ENCODE measurements at regions not wholly inside any gene's neighbourhood (a gene's known extent, or its start where the extent isn't known, plus 50 kb on each side); places are given as distances from the start of the nearest gene placed in this dataset.

GRCh38 chr5:93156566-93156965, 424.5 kb downstream of the NR2F1-AS1 start:
- Mint-ChIP-seq H3K27ac (no peak overlapping the region), H3K4me1 (no peaks in the 10 kb centered on the region), H3K36me3 (no peaks in the 10 kb centered on the region), H3K4me3 (no peak overlapping the region), H3K9me3 (no peaks in the 10 kb centered on the region), H3K27me3 (no peaks in the 10 kb centered on the region)
- DNase-seq, result no peak

GRCh38 chr5:93154535-93154934, 426.5 kb downstream of the NR2F1-AS1 start:
- Mint-ChIP-seq H3K27me3 (no peaks in the 10 kb centered on the region), H3K4me3 (no peak overlapping the region), H3K36me3 (no peaks in the 10 kb centered on the region), H3K27ac (no peak overlapping the region), H3K4me1 (no peaks in the 10 kb centered on the region), H3K9me3 (no peaks in the 10 kb centered on the region)
- DNase-seq, result no peak

- no peak overlapping the region for H3K4me3 Mint-ChIP-seq
- H3K36me3 Mint-ChIP-seq, result no peaks in the 10 kb centered on the region
- no peak for DNase-seq
- no peaks in the 10 kb centered on the region for H3K27me3 Mint-ChIP-seq
- H3K27ac Mint-ChIP-seq, result no peak overlapping the region
- H3K4me1 Mint-ChIP-seq, result no peaks in the 10 kb centered on the region
- no peaks in the 10 kb centered on the region for H3K9me3 Mint-ChIP-seq
Observed at GRCh38 chr5:93153461-93153860, 427.6 kb downstream of the NR2F1-AS1 start.

GRCh38 chr5:93151896-93152295, 429.1 kb downstream of the NR2F1-AS1 start:
- Mint-ChIP-seq H3K27me3 (no peaks in the 10 kb centered on the region), H3K36me3 (no peaks in the 10 kb centered on the region), H3K9me3 (no peaks in the 10 kb centered on the region), H3K4me3 (no peak overlapping the region), H3K27ac (no peak overlapping the region), H3K4me1 (no peaks in the 10 kb centered on the region)
- DNase-seq, result no peak

GRCh38 chr5:93151121-93151520, 429.9 kb downstream of the NR2F1-AS1 start:
- Mint-ChIP-seq H3K4me3 (no peak overlapping the region), H3K36me3 (no peaks in the 10 kb centered on the region), H3K27ac (no peak overlapping the region), H3K27me3 (no peaks in the 10 kb centered on the region), H3K4me1 (no peaks in the 10 kb centered on the region), H3K9me3 (no peaks in the 10 kb centered on the region)
- no peak for DNase-seq

- H3K9me3 Mint-ChIP-seq, result peaks cover under 1% of the 10 kb centered on the region
- no peak overlapping the region for H3K27ac Mint-ChIP-seq
Observed at GRCh38 chr5:93150311-93151012, 430.6 kb downstream of the NR2F1-AS1 start.

GRCh38 chr5:93145767-93146166, 435.3 kb downstream of the NR2F1-AS1 start:
- Mint-ChIP-seq H3K4me1 (no peaks in the 10 kb centered on the region), H3K9me3 (peaks cover 6% of the 10 kb centered on the region), H3K27ac (no peak overlapping the region), H3K36me3 (no peaks in the 10 kb centered on the region), H3K27me3 (peaks cover 4% of the 10 kb centered on the region), H3K4me3 (no peak overlapping the region)
- no peak for DNase-seq

More at GRCh38 chr5:93150311-93151012, 430.6 kb downstream of the NR2F1-AS1 start:
- DNase-seq, result no peak
- H3K36me3 Mint-ChIP-seq, result no peaks in the 10 kb centered on the region
- no peaks in the 10 kb centered on the region for H3K4me1 Mint-ChIP-seq
- no peak overlapping the region for H3K4me3 Mint-ChIP-seq
- no peaks in the 10 kb centered on the region for H3K27me3 Mint-ChIP-seq

- H3K27me3 Mint-ChIP-seq, result peaks cover 4% of the 10 kb centered on the region
- no peaks in the 10 kb centered on the region for H3K4me1 Mint-ChIP-seq
- peaks cover 6% of the 10 kb centered on the region for H3K9me3 Mint-ChIP-seq
- no peak overlapping the region for H3K27ac Mint-ChIP-seq
- DNase-seq, result no peak
- no peaks in the 10 kb centered on the region for H3K36me3 Mint-ChIP-seq
- H3K4me3 Mint-ChIP-seq, result no peak overlapping the region
Observed at GRCh38 chr5:93145019-93145418, 436.0 kb downstream of the NR2F1-AS1 start.

GRCh38 chr5:93141969-93142368, 439.1 kb downstream of the NR2F1-AS1 start:
- Mint-ChIP-seq H3K4me1 (no peaks in the 10 kb centered on the region), H3K4me3 (no peak overlapping the region), H3K27me3 (peaks cover 4% of the 10 kb centered on the region), H3K9me3 (peaks cover 9% of the 10 kb centered on the region), H3K36me3 (no peaks in the 10 kb centered on the region), H3K27ac (no peak overlapping the region)
- DNase-seq, result no peak

GRCh38 chr5:93130624-93131490, 450.2 kb downstream of the NR2F1-AS1 start:
- no peaks in the 10 kb centered on the region for H3K36me3 Mint-ChIP-seq
- no peaks in the 10 kb centered on the region for H3K9me3 Mint-ChIP-seq

GRCh38 chr5:93126634-93127033, 454.4 kb downstream of the NR2F1-AS1 start:
- Mint-ChIP-seq H3K4me3 (no peak overlapping the region), H3K27ac (no peak overlapping the region), H3K36me3 (no peaks in the 10 kb centered on the region), H3K27me3 (no peaks in the 10 kb centered on the region), H3K4me1 (no peaks in the 10 kb centered on the region), H3K9me3 (no peaks in the 10 kb centered on the region)
- DNase-seq, result no peak

More at GRCh38 chr5:93130624-93131490, 450.2 kb downstream of the NR2F1-AS1 start:
- Mint-ChIP-seq H3K4me1 (no peaks in the 10 kb centered on the region), H3K27ac (no peak overlapping the region), H3K27me3 (no peaks in the 10 kb centered on the region), H3K4me3 (no peak overlapping the region)
- no peak for DNase-seq

GRCh38 chr5:93123127-93123526, 457.9 kb downstream of the NR2F1-AS1 start:
- no peak for DNase-seq
- Mint-ChIP-seq H3K27me3 (no peaks in the 10 kb centered on the region), H3K9me3 (no peaks in the 10 kb centered on the region), H3K4me3 (no peak overlapping the region), H3K27ac (no peak overlapping the region), H3K4me1 (no peaks in the 10 kb centered on the region), H3K36me3 (no peaks in the 10 kb centered on the region)

GRCh38 chr5:93122446-93122845, 458.6 kb downstream of the NR2F1-AS1 start:
- no peaks in the 10 kb centered on the region for H3K4me1 Mint-ChIP-seq
- no peaks in the 10 kb centered on the region for H3K36me3 Mint-ChIP-seq
- H3K9me3 Mint-ChIP-seq, result no peaks in the 10 kb centered on the region
- H3K4me3 Mint-ChIP-seq, result no peak overlapping the region
- no peak overlapping the region for H3K27ac Mint-ChIP-seq
- no peaks in the 10 kb centered on the region for H3K27me3 Mint-ChIP-seq
- DNase-seq, result no peak

- Mint-ChIP-seq H3K9me3 (no peaks in the 10 kb centered on the region), H3K4me3 (no peak overlapping the region), H3K36me3 (no peaks in the 10 kb centered on the region), H3K27ac (no peak overlapping the region), H3K4me1 (no peaks in the 10 kb centered on the region), H3K27me3 (no peaks in the 10 kb centered on the region)
- no peak for DNase-seq
Observed at GRCh38 chr5:93120771-93121170, 460.2 kb downstream of the NR2F1-AS1 start.

GRCh38 chr5:93120051-93120450, 461.0 kb downstream of the NR2F1-AS1 start:
- no peaks in the 10 kb centered on the region for H3K36me3 Mint-ChIP-seq
- no peaks in the 10 kb centered on the region for H3K27me3 Mint-ChIP-seq
- DNase-seq, result no peak
- no peak overlapping the region for H3K27ac Mint-ChIP-seq
- no peak overlapping the region for H3K4me3 Mint-ChIP-seq
- no peaks in the 10 kb centered on the region for H3K9me3 Mint-ChIP-seq
- H3K4me1 Mint-ChIP-seq, result no peaks in the 10 kb centered on the region

All from activated naive CD8-positive, alpha-beta T cell treated with anti-CD3 and anti-CD28 coated beads for 36 hours (primary cell).